IPS DF 19.7 (cell line): ENCODE measurements at regions not wholly inside any gene's neighbourhood (a gene's known extent, or its start where the extent isn't known, plus 50 kb on each side); places are given as distances from the start of the nearest gene placed in this dataset.

Experiments
- DNase-seq: peaks from one replicate; pipeline ENCODE4 v3.0.0-alpha.2; 2013; ENCODE audit warnings: low read depth, low spot score

DNA sequence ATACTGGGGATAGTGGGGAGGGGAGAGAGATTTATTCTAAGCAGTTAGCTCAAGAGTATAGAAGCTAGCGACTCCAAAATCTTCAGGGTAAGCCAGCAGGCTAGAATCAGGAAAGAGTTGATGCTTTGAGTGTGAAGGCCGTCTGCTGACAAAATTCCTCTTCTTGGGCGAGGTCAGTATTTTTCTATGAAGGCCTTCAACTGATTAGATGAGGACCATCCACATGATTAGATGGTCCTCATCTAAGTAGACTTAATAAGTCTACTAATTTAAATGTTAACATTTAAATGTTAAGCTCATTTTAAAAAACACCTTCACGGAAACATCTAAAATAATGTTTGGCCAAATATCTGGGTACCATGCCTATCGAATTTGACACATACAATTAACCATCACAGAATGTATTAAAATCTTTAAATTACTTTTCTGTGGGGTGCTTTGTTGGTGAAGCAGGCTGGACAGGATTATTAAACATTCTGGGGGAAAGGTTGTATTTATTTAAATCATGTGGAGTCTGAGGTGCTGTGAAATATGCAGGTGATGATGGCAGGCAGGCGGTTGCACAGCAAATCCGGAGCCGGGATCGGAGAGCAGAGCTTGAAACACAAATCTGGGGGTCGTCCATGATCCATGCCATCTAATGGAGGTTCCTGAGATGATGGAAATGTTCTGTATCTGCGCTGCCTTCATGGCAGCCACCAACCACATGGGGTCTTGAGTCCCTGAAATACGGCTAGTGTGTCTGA, 49.8 kb upstream of the ADORA2B start:
- no peak for DNase-seq
